Parathyroid adenoma (tissue), 2 donors: ENCODE measurements at regions not wholly inside any gene's neighbourhood (a gene's known extent, or its start where the extent isn't known, plus 50 kb on each side); places are given as distances from the start of the nearest gene placed in this dataset.

Experiments used
- H2AFZ ChIP-seq: fragments of 300-600 bp; sonication (generic); one replicate; pipeline ENCODE4 v1.7.0; 2017; ENCODE audit warnings: antibody characterized with exemption, mild to moderate bottlenecking
- H3K27ac ChIP-seq: fragments of 300-600 bp; sonication (generic); one replicate; pipeline ENCODE4 v1.7.0; 2017
- H3K27me3 ChIP-seq: fragments of 300-600 bp; sonication (generic); one replicate; pipeline ENCODE4 v1.7.0; 2017; ENCODE audit warnings: low read length; ENCODE audit not compliant: control insufficient read depth, insufficient read depth
- H3K36me3 ChIP-seq: fragments of 300-600 bp; sonication (generic); one replicate; pipeline ENCODE4 v1.7.0; 2017; ENCODE audit warnings: low read length; ENCODE audit not compliant: control insufficient read depth, insufficient read depth
- H3K4me1 ChIP-seq: fragments of 300-600 bp; sonication (generic); one replicate; pipeline ENCODE4 v1.7.0; 2017; ENCODE audit warnings: control low read depth
- H3K4me2 ChIP-seq: fragments of 300-600 bp; sonication (generic); one replicate; pipeline ENCODE4 v1.7.0; 2017; ENCODE audit warnings: low read length
- H3K4me3 ChIP-seq: fragments of 300-600 bp; sonication (generic); one replicate; pipeline ENCODE4 v1.7.0; 2017; ENCODE audit warnings: low read depth, low read length
- H3K79me2 ChIP-seq: fragments of 300-600 bp; sonication (generic); one replicate; pipeline ENCODE4 v1.7.0; 2017; ENCODE audit warnings: control low read depth
- H3K9ac ChIP-seq: fragments of 300-600 bp; sonication (generic); one replicate; pipeline ENCODE4 v1.7.0; 2017; ENCODE audit warnings: mild to moderate bottlenecking
- H3K9me3 ChIP-seq: fragments of 300-600 bp; sonication (generic); one replicate; pipeline ENCODE4 v1.7.0; 2017; ENCODE audit warnings: low read length; ENCODE audit not compliant: control insufficient read depth
- CTCF ChIP-seq: fragments of 300-600 bp; sonication (generic); IDR thresholded peaks from one replicate; pipeline ENCODE4 v1.7.0; 2017; ENCODE audit warnings: antibody characterized with exemption, mild to moderate bottlenecking
- donor health status: primary hyperparathyroidism.

- no peak overlapping the region for H2AFZ ChIP-seq
- H3K36me3 ChIP-seq = no peaks in the 10 kb centered on the region
- H3K4me3 ChIP-seq = no peak overlapping the region
- no peaks in the 10 kb centered on the region for H3K79me2 ChIP-seq
- TF ChIP-seq CTCF = no peak
- no peak overlapping the region for H3K9ac ChIP-seq
- no peaks in the 10 kb centered on the region for H3K27me3 ChIP-seq
- H3K4me2 ChIP-seq = no peak overlapping the region
- H3K27ac ChIP-seq = no peak overlapping the region
- no peaks in the 10 kb centered on the region for H3K9me3 ChIP-seq
- no peaks in the 10 kb centered on the region for H3K4me1 ChIP-seq
These were observed 336.7 kb downstream of the CBLN4 start for GRCh38 chr20:55668631-55669030.

DNA sequence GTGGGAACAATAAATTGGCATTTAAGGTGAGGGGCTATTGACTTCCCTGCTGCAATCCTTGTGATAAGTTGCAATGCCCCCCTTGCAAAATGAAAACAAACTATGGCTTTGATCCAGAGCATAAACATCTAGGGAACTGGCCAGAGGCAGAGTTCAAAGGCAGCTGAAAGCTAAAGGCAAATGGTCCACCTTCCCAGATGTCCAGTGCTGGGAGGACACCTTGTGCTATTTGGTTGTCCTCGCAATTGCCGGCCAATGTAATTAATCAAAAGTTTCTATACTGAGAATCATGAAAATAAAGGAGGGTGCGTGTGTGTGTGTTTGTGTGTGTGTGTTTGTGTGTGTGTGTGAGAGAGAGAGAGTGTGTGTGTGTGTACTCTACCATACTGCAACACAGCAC, 337.4 kb downstream of the CBLN4 start:
- H3K4me3 ChIP-seq = no peak overlapping the region
- H2AFZ ChIP-seq = no peak overlapping the region
- H3K9me3 ChIP-seq = no peaks in the 10 kb centered on the region
- H3K9ac ChIP-seq = no peak overlapping the region
- no peak overlapping the region for H3K4me2 ChIP-seq
- H3K27ac ChIP-seq = no peak overlapping the region
- TF ChIP-seq CTCF = no peak
- no peaks in the 10 kb centered on the region for H3K36me3 ChIP-seq
- H3K4me1 ChIP-seq = no peaks in the 10 kb centered on the region
- no peaks in the 10 kb centered on the region for H3K79me2 ChIP-seq
- H3K27me3 ChIP-seq = no peaks in the 10 kb centered on the region

GRCh38 chr20:55667024-55667423, 338.3 kb downstream of the CBLN4 start:
- Histone ChIP-seq H3K27me3 (no peaks in the 10 kb centered on the region), H3K27ac (no peak overlapping the region), H3K4me2 (no peak overlapping the region), H3K4me1 (no peaks in the 10 kb centered on the region), H3K36me3 (no peaks in the 10 kb centered on the region), H3K4me3 (no peak overlapping the region), H3K9ac (no peak overlapping the region), H2AFZ (no peak overlapping the region), H3K79me2 (no peaks in the 10 kb centered on the region), H3K9me3 (no peaks in the 10 kb centered on the region)
- no peak for TF ChIP-seq CTCF

DNA sequence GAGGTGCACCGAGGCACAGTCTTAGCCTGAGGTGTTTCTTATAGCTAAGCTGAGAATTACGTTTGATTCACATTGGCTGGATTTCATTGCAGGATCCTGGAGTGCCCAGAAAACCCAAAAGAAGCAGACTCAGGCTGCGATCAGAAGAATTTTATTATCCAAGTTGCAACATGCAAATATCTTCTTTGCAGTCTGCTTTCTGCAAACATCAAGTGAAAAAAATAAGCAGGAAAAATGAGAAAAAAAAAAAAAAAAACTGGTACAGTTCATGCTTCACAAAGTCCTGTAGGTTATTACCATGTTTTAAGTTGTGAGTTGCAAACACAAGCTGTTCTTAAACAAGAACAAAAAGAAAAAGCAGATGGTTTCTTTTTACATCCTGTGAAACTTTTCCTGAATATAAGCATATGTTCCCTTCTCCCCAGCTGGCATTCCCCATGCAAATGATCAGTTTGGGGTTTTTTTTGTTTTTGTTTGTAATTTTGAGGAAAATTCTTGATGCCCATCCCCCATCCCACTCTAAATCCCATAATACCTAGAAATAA, 349.0 kb downstream of the CBLN4 start:
- H3K27me3 ChIP-seq = no peaks in the 10 kb centered on the region
- no peak for TF ChIP-seq CTCF
- no peak overlapping the region for H2AFZ ChIP-seq
- no peak overlapping the region for H3K9ac ChIP-seq
- no peaks in the 10 kb centered on the region for H3K4me1 ChIP-seq
- no peak overlapping the region for H3K27ac ChIP-seq
- H3K36me3 ChIP-seq = no peaks in the 10 kb centered on the region
- no peaks in the 10 kb centered on the region for H3K9me3 ChIP-seq
- H3K4me2 ChIP-seq = no peak overlapping the region
- no peak overlapping the region for H3K4me3 ChIP-seq
- H3K79me2 ChIP-seq = no peaks in the 10 kb centered on the region

GRCh38 chr20:55650657-55651360, 354.5 kb downstream of the CBLN4 start:
- H3K4me3 ChIP-seq = no peak overlapping the region
- no peak for TF ChIP-seq CTCF
- H3K4me2 ChIP-seq = no peak overlapping the region
- no peaks in the 10 kb centered on the region for H3K27me3 ChIP-seq
- H3K4me1 ChIP-seq = no peaks in the 10 kb centered on the region
- no peak overlapping the region for H3K27ac ChIP-seq
- H2AFZ ChIP-seq = no peak overlapping the region
- H3K36me3 ChIP-seq = no peaks in the 10 kb centered on the region
- H3K9me3 ChIP-seq = no peaks in the 10 kb centered on the region
- no peak overlapping the region for H3K9ac ChIP-seq
- no peaks in the 10 kb centered on the region for H3K79me2 ChIP-seq
